HepG2 (cell line): ENCODE measurements at regions not wholly inside any gene's neighbourhood (a gene's known extent, or its start where the extent isn't known, plus 50 kb on each side); places are given as distances from the start of the nearest gene placed in this dataset.

ENCODE experiments used
- BCL3 ChIP-seq: sonication (generic); formaldehyde crosslinking; IDR thresholded peaks from 2 replicates; pipeline ENCODE4 v1.5.1; 2020; ENCODE audit warnings: mild to moderate bottlenecking, missing genetic modification reagents, moderate library complexity
- BRF2 ChIP-seq: sonication (generic); formaldehyde crosslinking; IDR thresholded peaks from 2 replicates; pipeline ENCODE4 v1.8.1; 2022; ENCODE audit warnings: mild to moderate bottlenecking, missing genetic modification reagents
- CBFB ChIP-seq: sonication (generic); formaldehyde crosslinking; IDR thresholded peaks from 2 replicates; pipeline ENCODE4 v1.4.0; 2020; ENCODE audit warnings: missing genetic modification reagents
- EZH2 ChIP-seq: conservative IDR thresholded peaks from 2 replicates; pipeline ENCODE4 v1.6.1; 2012; ENCODE audit warnings: mild to moderate bottlenecking, low read depth, low read length, moderate library complexity
- KAT8 ChIP-seq: IDR thresholded peaks from 2 replicates; pipeline ENCODE4 v1.6.1; 2016; ENCODE audit warnings: missing genetic modification reagents, missing compliant biosample characterization
- KDM1A ChIP-seq: IDR thresholded peaks from 2 replicates; pipeline ENCODE4 v1.6.1; 2016; ENCODE audit warnings: missing compliant biosample characterization
- NR2F6 ChIP-seq, 2 experiments: IDR thresholded peaks; 2 replicates each; pipeline ENCODE4 v1.6.1; 2016; ENCODE audit warnings: antibody characterized with exemption in 1 of 2, mild to moderate bottlenecking in 1 of 2
- POLR2AphosphoS5 ChIP-seq: IDR thresholded peaks from 2 replicates; pipeline ENCODE4 v1.6.1; 2012; ENCODE audit warnings: low read depth, low read length
- RXRB ChIP-seq: IDR thresholded peaks from 2 replicates; pipeline ENCODE4 v1.6.1; 2016; ENCODE audit warnings: borderline replicate concordance, missing genetic modification reagents, missing compliant biosample characterization
- SOX5 ChIP-seq: IDR thresholded peaks from 2 replicates; pipeline ENCODE4 v1.6.1; 2016; ENCODE audit warnings: borderline replicate concordance
- ZNF768 ChIP-seq: sonication (generic); formaldehyde crosslinking; IDR thresholded peaks from 2 replicates; pipeline ENCODE4 v1.4.0; 2020; ENCODE audit warnings: missing genetic modification reagents
- TF ChIP-seq, protein P1 (sequence below): sonication (generic); formaldehyde crosslinking; IDR thresholded peaks from 2 replicates; pipeline ENCODE4 v1.5.0; 2020; ENCODE audit warnings: mild to moderate bottlenecking, missing genetic modification reagents, moderate library complexity
- TF ChIP-seq, protein P2 (sequence below): conservative IDR thresholded peaks from 2 replicates; pipeline ENCODE4 v1.6.1; 2018; ENCODE audit warnings: missing genetic modification reagents

DNA sequence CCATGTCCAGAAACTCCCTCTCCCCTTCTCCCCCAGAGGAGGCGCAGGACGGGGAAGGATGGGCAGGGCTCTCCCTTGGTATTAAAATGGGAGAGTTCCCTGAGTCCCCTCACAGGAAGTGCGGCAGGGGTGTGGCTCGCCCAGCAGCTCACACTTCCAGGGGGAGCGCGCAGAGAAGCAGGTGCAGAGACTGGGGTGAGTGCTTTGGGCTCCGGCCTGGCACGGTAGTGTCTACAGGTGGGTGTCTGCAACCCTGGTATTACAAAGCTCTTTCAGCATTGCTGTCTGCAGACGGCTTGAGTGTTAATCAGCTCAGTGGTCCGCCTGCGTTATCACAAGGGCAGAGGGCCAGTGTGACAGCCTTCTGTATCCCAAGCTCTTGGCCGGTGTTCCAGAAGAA lies 114.9 kb upstream of the FBXL7 start:
- TF ChIP-seq, protein P1, sequence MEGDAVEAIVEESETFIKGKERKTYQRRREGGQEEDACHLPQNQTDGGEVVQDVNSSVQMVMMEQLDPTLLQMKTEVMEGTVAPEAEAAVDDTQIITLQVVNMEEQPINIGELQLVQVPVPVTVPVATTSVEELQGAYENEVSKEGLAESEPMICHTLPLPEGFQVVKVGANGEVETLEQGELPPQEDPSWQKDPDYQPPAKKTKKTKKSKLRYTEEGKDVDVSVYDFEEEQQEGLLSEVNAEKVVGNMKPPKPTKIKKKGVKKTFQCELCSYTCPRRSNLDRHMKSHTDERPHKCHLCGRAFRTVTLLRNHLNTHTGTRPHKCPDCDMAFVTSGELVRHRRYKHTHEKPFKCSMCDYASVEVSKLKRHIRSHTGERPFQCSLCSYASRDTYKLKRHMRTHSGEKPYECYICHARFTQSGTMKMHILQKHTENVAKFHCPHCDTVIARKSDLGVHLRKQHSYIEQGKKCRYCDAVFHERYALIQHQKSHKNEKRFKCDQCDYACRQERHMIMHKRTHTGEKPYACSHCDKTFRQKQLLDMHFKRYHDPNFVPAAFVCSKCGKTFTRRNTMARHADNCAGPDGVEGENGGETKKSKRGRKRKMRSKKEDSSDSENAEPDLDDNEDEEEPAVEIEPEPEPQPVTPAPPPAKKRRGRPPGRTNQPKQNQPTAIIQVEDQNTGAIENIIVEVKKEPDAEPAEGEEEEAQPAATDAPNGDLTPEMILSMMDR (CRISPR knock-in tag): no peak
- TF ChIP-seq CBFB: no peak
- TF ChIP-seq ZNF768 (CRISPR knock-in tag): no peak
- no peak for TF ChIP-seq NR2F6 (IDR thresholded peaks at IDR 0.05)
- no peak for TF ChIP-seq NR2F6 (CRISPR knock-in tag; IDR thresholded peaks at IDR 0.05)
- TF ChIP-seq POLR2AphosphoS5: no peak
- TF ChIP-seq RXRB (CRISPR knock-in tag): no peak
- no peak for TF ChIP-seq EZH2
- TF ChIP-seq KDM1A (CRISPR knock-in tag): no peak
- no peak for TF ChIP-seq BRF2 (CRISPR knock-in tag)
- TF ChIP-seq BCL3: no peak
- TF ChIP-seq SOX5 (CRISPR knock-in tag): no peak
- TF ChIP-seq KAT8 (CRISPR knock-in tag): no peak
- TF ChIP-seq, protein P2, sequence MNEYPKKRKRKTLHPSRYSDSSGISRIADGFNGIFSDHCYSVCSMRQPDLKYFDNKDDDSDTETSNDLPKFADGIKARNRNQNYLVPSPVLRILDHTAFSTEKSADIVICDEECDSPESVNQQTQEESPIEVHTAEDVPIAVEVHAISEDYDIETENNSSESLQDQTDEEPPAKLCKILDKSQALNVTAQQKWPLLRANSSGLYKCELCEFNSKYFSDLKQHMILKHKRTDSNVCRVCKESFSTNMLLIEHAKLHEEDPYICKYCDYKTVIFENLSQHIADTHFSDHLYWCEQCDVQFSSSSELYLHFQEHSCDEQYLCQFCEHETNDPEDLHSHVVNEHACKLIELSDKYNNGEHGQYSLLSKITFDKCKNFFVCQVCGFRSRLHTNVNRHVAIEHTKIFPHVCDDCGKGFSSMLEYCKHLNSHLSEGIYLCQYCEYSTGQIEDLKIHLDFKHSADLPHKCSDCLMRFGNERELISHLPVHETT (CRISPR knock-in tag): no peak
